ENCODE measurements at regions not wholly inside any gene's neighbourhood (a gene's known extent, or its start where the extent isn't known, plus 50 kb on each side); places are given as distances from the start of the nearest gene placed in this dataset.

- no peak for TF ChIP-seq CTCF (IDR thresholded peaks at IDR 0.05)
- no peak for TF ChIP-seq POLR2A (IDR thresholded peaks at IDR 0.05)
These were observed 608.2 kb upstream of the ADGRL4 start for GRCh38 chr1:79614762-79615161.
